ENCODE measurements at regions not wholly inside any gene's neighbourhood (a gene's known extent, or its start where the extent isn't known, plus 50 kb on each side); places are given as distances from the start of the nearest gene placed in this dataset.
A peak's percentile ranks its signal among the peaks of the same experiment; 100 is the strongest.

DNA sequence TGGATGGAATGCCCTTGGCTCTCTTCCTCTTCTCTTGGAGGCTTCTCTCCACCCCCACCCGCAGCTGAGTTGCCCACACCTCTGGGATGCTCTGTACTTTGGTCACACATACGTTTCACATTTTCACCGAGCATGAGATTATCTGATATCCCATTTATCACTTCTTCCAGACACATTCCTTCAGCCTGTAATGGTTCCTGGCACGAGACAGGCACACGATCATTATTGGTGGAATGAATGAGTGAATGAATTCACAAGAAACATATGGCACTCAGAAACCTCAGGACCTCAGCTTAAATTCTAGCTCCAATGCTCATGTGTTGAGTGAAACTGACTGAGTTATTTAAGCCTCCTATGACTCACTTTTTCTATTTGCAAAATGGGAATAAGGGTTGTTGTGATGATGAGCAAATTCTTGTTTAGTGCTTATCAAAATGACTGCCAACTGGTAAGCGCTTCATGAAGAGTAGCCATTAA, 242.7 kb upstream of the JUN start:
- H3K4me1 ChIP-seq (ENCODE audit: insufficient read depth) = peaks cover 23% of the 10 kb centered on the region
- H4K20me1 ChIP-seq (ENCODE audit: insufficient read depth, poor library complexity, severe bottlenecking) = no peaks in the 10 kb centered on the region
- no peaks in the 10 kb centered on the region for H3K36me3 ChIP-seq (replicated peaks; ENCODE audit: insufficient read depth, low read depth)
- peak overlapping the region; percentile 90 for H3K27ac ChIP-seq
- H3K9me3 ChIP-seq (ENCODE audit: low read depth) = no peaks in the 10 kb centered on the region
- H3K4me2 ChIP-seq = no peak overlapping the region
- H3K27me3 ChIP-seq = no peaks in the 10 kb centered on the region
- TF ChIP-seq, protein P1, sequence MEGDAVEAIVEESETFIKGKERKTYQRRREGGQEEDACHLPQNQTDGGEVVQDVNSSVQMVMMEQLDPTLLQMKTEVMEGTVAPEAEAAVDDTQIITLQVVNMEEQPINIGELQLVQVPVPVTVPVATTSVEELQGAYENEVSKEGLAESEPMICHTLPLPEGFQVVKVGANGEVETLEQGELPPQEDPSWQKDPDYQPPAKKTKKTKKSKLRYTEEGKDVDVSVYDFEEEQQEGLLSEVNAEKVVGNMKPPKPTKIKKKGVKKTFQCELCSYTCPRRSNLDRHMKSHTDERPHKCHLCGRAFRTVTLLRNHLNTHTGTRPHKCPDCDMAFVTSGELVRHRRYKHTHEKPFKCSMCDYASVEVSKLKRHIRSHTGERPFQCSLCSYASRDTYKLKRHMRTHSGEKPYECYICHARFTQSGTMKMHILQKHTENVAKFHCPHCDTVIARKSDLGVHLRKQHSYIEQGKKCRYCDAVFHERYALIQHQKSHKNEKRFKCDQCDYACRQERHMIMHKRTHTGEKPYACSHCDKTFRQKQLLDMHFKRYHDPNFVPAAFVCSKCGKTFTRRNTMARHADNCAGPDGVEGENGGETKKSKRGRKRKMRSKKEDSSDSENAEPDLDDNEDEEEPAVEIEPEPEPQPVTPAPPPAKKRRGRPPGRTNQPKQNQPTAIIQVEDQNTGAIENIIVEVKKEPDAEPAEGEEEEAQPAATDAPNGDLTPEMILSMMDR (IDR thresholded peaks at IDR 0.05; ENCODE audit: poor library complexity) = no peak
- TF ChIP-seq EZH2phosphoT487 (IDR thresholded peaks at IDR 0.05; ENCODE audit: low read depth, severe bottlenecking, unreplicated experiment) (no peak), EZH2 (IDR thresholded peaks at IDR 0.05; ENCODE audit: borderline replicate concordance) (no peak)
- H2AFZ ChIP-seq = no peak overlapping the region
- 60% methylated on average over 6 of the region's 6 CpGs for WGBS (ENCODE audit: low lambda C conversion rate, missing lambda C conversion rate)
- no peaks in the 10 kb centered on the region for H3K79me2 ChIP-seq
- no peak for DNase-seq (ENCODE audit: low spot score)
- no peaks in the 10 kb centered on the region for H3K9me2 ChIP-seq (replicated peaks; ENCODE audit: insufficient read depth)
- H3K4me3 ChIP-seq = no peak overlapping the region

DNA sequence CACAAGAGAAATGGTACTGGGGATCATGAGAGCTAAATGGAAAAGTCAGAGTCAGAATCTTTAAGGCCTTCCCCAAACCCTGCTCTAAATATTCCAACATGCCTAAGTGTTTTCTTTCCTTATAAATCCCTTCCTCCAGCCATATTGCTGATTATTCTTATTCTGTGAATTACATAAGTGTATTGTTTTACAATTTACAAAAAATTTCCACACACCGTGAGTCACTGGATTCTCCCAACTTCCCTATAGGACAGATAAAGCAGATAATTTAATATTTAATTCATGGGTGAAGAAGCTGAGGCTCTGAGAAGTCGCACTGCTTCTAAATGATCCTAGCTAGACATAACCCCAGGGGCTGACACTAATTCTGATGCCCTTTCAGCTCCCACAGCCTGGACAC, 243.3 kb upstream of the JUN start:
- H3K9me3 ChIP-seq (ENCODE audit: low read depth) = no peaks in the 10 kb centered on the region
- no peaks in the 10 kb centered on the region for H3K9me2 ChIP-seq (replicated peaks; ENCODE audit: insufficient read depth)
- no peak overlapping the region for H3K4me2 ChIP-seq
- no peaks in the 10 kb centered on the region for H3K36me3 ChIP-seq (replicated peaks; ENCODE audit: insufficient read depth, low read depth)
- no peak for DNase-seq (ENCODE audit: low spot score)
- no peak overlapping the region for H3K4me3 ChIP-seq
- no peaks in the 10 kb centered on the region for H4K20me1 ChIP-seq (ENCODE audit: insufficient read depth, poor library complexity, severe bottlenecking)
- TF ChIP-seq EZH2phosphoT487 (IDR thresholded peaks at IDR 0.05; ENCODE audit: low read depth, severe bottlenecking, unreplicated experiment) (no peak), EZH2 (IDR thresholded peaks at IDR 0.05; ENCODE audit: borderline replicate concordance) (no peak)
- TF ChIP-seq, protein P1 (IDR thresholded peaks at IDR 0.05; ENCODE audit: poor library complexity) = no peak
- no peaks in the 10 kb centered on the region for H3K79me2 ChIP-seq
- H3K4me1 ChIP-seq (ENCODE audit: insufficient read depth) = peaks cover 23% of the 10 kb centered on the region
- WGBS (ENCODE audit: low lambda C conversion rate, missing lambda C conversion rate) = 89% methylated on average over 2 of the region's 2 CpGs
- H3K27ac ChIP-seq = peak overlapping the region; percentile 90
- no peaks in the 10 kb centered on the region for H3K27me3 ChIP-seq
- no peak overlapping the region for H2AFZ ChIP-seq

DNA sequence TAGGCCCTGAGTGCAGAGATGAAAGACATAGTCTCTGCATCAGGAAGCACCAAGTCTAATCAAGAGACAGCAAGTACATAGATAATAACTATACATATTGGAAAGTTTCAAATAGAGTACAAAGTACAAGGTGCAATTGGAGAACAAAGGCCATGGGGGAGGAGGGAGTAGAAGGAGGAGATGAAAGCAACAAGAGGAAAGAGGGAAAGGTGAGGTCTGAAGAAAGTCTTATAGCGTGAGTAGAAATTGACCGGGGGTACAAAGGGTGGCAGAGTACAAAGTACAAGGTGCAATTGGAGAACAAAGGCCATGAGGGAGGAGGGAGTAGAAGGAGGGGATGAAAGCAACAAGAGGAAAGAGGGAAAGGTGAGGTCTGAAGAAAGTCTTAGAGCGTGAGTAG, 244.2 kb upstream of the JUN start:
- no peaks in the 10 kb centered on the region for H3K9me2 ChIP-seq (replicated peaks; ENCODE audit: insufficient read depth)
- TF ChIP-seq EZH2 (IDR thresholded peaks at IDR 0.05; ENCODE audit: borderline replicate concordance) (no peak), EZH2phosphoT487 (IDR thresholded peaks at IDR 0.05; ENCODE audit: low read depth, severe bottlenecking, unreplicated experiment) (no peak)
- TF ChIP-seq, protein P1 (IDR thresholded peaks at IDR 0.05; ENCODE audit: poor library complexity) = no peak
- no peak overlapping the region for H2AFZ ChIP-seq
- WGBS (ENCODE audit: low lambda C conversion rate, missing lambda C conversion rate) = 90% methylated on average over 3 of the region's 3 CpGs
- H3K79me2 ChIP-seq = no peaks in the 10 kb centered on the region
- no peaks in the 10 kb centered on the region for H3K36me3 ChIP-seq (replicated peaks; ENCODE audit: insufficient read depth, low read depth)
- DNase-seq (ENCODE audit: low spot score) = peak; percentile 41
- peak overlapping the region; percentile 90 for H3K27ac ChIP-seq
- H3K9me3 ChIP-seq (ENCODE audit: low read depth) = no peaks in the 10 kb centered on the region
- H3K4me2 ChIP-seq = no peak overlapping the region
- H4K20me1 ChIP-seq (ENCODE audit: insufficient read depth, poor library complexity, severe bottlenecking) = no peaks in the 10 kb centered on the region
- no peak overlapping the region for H3K4me3 ChIP-seq
- H3K4me1 ChIP-seq (ENCODE audit: insufficient read depth) = peaks cover 23% of the 10 kb centered on the region
- H3K27me3 ChIP-seq = no peaks in the 10 kb centered on the region

Data from hepatocyte (in vitro differentiated cells).